ENCODE measurements at regions not wholly inside any gene's neighbourhood (a gene's known extent, or its start where the extent isn't known, plus 50 kb on each side); places are given as distances from the start of the nearest gene placed in this dataset.

GRCh38 chr15:80308002-80308401, 56.0 kb upstream of the CTXND1 start:
- Mint-ChIP-seq H3K9me3 (peaks cover 7% of the 10 kb centered on the region), H3K36me3 (no peaks in the 10 kb centered on the region), H3K27ac (no peak overlapping the region), H3K27me3 (ENCODE audit: insufficient read depth, low read depth) (no peaks in the 10 kb centered on the region), H3K4me1 (no peaks in the 10 kb centered on the region), H3K4me3 (no peak overlapping the region)
- Histone ChIP-seq H3K4me3 (no peak overlapping the region), H3K27me3 (no peaks in the 10 kb centered on the region), H3K27ac (no peak overlapping the region), H3K36me3 (no peaks in the 10 kb centered on the region), H3K9ac (no peak overlapping the region), H4K20me1 (ENCODE audit: low read depth) (no peaks in the 10 kb centered on the region), H3K4me2 (no peak overlapping the region), H2AFZ (replicated peaks) (no peak overlapping the region), H3F3A (ENCODE audit: low read depth) (no peaks in the 10 kb centered on the region), H3K79me2 (ENCODE audit: low read depth) (no peaks in the 10 kb centered on the region), H3K4me1 (no peaks in the 10 kb centered on the region), H3K9me3 (ENCODE audit: low read depth) (no peaks in the 10 kb centered on the region)
- TF ChIP-seq CTCF (IDR thresholded peaks at IDR 0.05) (peak; percentile 11), EZH2 (IDR thresholded peaks at IDR 0.05) (no peak)
- peak; percentile 13 for DNase-seq (ENCODE audit: low spot score)

- Histone ChIP-seq H3K9me3 (ENCODE audit: low read depth) (no peaks in the 10 kb centered on the region), H3K79me2 (ENCODE audit: low read depth) (no peaks in the 10 kb centered on the region), H3K27ac (no peak overlapping the region), H3K4me1 (no peaks in the 10 kb centered on the region), H4K20me1 (ENCODE audit: low read depth) (no peaks in the 10 kb centered on the region), H3K9ac (no peak overlapping the region), H3K27me3 (no peaks in the 10 kb centered on the region), H2AFZ (replicated peaks) (peak overlapping the region; percentile 36), H3K4me3 (no peak overlapping the region), H3K36me3 (no peaks in the 10 kb centered on the region), H3K4me2 (no peak overlapping the region), H3F3A (ENCODE audit: low read depth) (no peaks in the 10 kb centered on the region)
- peak; percentile 62 for DNase-seq (ENCODE audit: low spot score)
- no peaks in the 10 kb centered on the region for H3K27me3 Mint-ChIP-seq (ENCODE audit: insufficient read depth, low read depth)
- H3K9me3 Mint-ChIP-seq = peaks cover 2% of the 10 kb centered on the region
- H3K36me3 Mint-ChIP-seq = no peaks in the 10 kb centered on the region
- H3K4me3 Mint-ChIP-seq = no peak overlapping the region
- TF ChIP-seq EZH2phosphoT487 (IDR thresholded peaks at IDR 0.05) (no peak), CTCF (IDR thresholded peaks at IDR 0.05) (peak; percentile 79), EZH2 (IDR thresholded peaks at IDR 0.05) (no peak)
- no peaks in the 10 kb centered on the region for H3K4me1 Mint-ChIP-seq
- H3K27ac Mint-ChIP-seq = no peak overlapping the region
Observed at GRCh38 chr15:80309769-80310384, 57.9 kb upstream of the CTXND1 start.

DNA sequence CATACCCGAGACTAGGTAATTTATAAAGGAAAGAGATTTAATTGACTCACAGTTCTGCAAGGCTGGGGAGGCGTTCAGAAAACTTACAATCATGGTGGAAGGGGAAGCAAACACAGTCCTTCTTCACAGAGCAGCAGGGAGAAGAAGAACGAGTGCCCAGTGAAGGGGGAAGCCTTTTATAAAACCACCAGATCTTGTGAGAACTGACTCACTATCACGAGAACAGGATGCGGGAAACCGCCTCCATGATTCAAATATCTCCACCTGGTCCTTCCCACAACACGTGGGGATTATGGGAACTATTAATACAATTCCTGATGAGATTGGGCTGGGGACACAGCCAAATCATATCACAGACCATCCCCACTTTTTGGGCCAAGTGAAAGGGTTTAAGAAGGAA, 58.8 kb upstream of the CTXND1 start:
- H2AFZ ChIP-seq (replicated peaks) = no peak overlapping the region
- no peaks in the 10 kb centered on the region for H3K4me1 ChIP-seq
- Mint-ChIP-seq H3K4me3 (no peak overlapping the region), H3K27me3 (ENCODE audit: insufficient read depth, low read depth) (no peaks in the 10 kb centered on the region), H3K36me3 (no peaks in the 10 kb centered on the region), H3K27ac (no peak overlapping the region), H3K9me3 (peaks cover 2% of the 10 kb centered on the region), H3K4me1 (no peaks in the 10 kb centered on the region)
- H3F3A ChIP-seq (ENCODE audit: low read depth) = no peaks in the 10 kb centered on the region
- H3K27ac ChIP-seq = no peak overlapping the region
- H3K36me3 ChIP-seq = no peaks in the 10 kb centered on the region
- no peak overlapping the region for H3K4me3 ChIP-seq
- no peak for DNase-seq (ENCODE audit: low spot score)
- TF ChIP-seq CTCF (IDR thresholded peaks at IDR 0.05) (no peak), EZH2phosphoT487 (IDR thresholded peaks at IDR 0.05) (no peak), EZH2 (IDR thresholded peaks at IDR 0.05) (no peak)
- H3K9ac ChIP-seq = no peak overlapping the region
- H4K20me1 ChIP-seq (ENCODE audit: low read depth) = no peaks in the 10 kb centered on the region
- H3K79me2 ChIP-seq (ENCODE audit: low read depth) = no peaks in the 10 kb centered on the region
- no peaks in the 10 kb centered on the region for H3K9me3 ChIP-seq (ENCODE audit: low read depth)
- H3K4me2 ChIP-seq = no peak overlapping the region
- no peaks in the 10 kb centered on the region for H3K27me3 ChIP-seq

All from neural progenitor cell (in vitro differentiated cells).